Stimulated activated CD8-positive, alpha-beta memory T cell treated with anti-CD3 and anti-CD28 coated beads, Interleukin-4, amount 100 ng/mL, for 24 hours (primary cell): ENCODE measurements at regions not wholly inside any gene's neighbourhood (a gene's known extent, or its start where the extent isn't known, plus 50 kb on each side); places are given as distances from the start of the nearest gene placed in this dataset.

Experiments used
- DNase-seq: peaks from one replicate; pipeline ENCODE4 v3.0.0-alpha.2; 2020; ENCODE audit warnings: low read depth

- no peak for DNase-seq
Observed at GRCh38 chr6:120228297-120228696, 878.7 kb upstream of the MAN1A1 start.

DNA sequence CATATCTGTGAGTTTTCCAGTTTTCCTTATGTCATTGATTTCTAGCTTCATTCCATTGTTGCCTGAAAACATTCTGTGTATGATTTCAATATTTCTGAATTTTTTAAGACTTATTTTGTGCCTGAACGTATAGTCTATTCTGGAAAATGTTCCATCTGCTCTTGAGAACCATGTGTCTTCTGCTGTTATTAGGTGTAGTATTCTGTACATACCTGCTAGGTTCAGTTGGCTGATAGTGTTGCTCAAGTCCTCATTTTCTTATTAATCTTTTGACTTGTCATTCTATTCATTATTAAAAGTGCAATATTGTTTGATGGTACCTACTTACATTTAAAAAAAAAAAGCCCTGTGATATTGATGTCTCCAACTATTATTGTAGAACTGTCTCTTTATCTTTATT, 869.8 kb upstream of the MAN1A1 start:
- no peak for DNase-seq

DNA sequence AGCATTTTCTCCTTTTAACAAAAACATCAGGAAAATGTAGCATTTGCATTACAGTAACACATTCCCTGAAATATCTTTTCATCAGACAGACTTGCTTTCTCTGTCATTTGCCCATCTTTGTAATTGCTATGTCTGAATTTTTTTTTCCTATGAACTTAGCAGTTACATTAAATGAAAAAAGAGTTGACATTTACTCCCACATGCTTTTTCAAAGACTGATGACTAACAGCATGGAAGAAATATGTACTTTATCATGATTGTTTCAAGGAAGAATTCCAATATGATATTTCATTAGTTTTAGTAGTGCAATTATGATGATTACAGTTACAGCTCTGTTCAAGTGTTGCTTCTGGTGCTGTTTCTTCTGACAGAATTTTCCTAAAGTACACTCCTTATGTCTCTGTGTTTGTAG, 864.5 kb upstream of the MAN1A1 start:
- no peak for DNase-seq

DNA sequence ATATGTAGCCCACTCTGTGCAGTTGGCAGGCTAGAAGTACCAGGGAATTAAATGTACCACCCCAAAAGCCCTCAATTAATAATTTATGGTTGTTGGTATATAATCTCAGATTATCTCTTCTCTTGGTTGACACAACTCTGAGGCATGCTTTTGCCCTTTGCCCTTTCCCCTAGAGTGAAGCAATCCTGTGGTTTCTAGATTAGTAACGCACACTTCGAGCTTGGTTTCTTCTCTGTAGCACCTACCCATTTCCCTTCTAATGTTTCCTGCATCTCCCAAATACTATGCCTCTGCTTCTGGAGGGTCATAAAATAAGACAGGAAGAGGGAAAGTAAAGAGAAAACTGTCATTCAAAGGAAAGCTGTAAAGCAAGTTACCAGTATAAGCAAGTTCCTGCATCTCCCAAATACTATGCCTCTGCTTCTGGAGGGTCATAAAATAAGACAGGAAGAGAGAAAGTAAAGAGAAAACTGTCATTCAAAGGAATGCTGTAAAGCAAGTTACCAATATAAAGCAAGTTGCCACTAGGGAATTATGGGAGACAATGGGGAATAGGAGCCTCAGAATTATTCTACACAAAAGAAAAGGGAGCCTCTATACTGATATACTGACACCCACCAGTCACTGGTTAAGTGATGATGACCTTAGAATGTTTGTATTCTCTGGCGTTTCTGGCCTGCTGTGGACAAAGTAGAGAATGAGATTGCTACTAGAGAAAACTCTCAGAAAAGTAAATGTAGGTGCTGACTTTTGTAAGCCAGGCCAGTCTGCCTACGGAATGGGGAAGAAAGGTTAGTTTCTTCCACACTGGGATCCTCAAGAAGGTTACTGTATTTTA, 862.6 kb upstream of the MAN1A1 start:
- no peak for DNase-seq

GRCh38 chr6:120202878-120203277, 853.3 kb upstream of the MAN1A1 start:
- DNase-seq = no peak

GRCh38 chr6:120200853-120201252, 851.3 kb upstream of the MAN1A1 start:
- no peak for DNase-seq

DNA sequence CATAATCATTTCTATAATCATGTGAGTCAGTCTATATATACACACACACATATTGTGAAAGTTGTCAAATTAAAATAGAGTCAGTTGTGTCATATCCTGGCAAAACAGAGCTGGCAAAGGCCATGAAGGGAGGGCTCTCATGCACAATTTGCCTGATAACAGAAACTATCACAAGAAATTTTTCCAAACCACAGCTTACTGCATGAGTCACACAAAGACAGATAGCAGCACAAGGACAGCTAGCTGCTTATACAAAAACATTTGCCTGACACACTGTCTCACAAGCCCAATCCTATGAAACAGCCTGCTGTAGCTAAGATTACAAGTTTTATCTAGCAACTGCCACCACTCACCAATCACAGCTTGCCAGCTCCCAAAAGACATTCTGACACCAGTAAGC, 848.5 kb upstream of the MAN1A1 start:
- DNase-seq = no peak

GRCh38 chr6:120186080-120186479, 836.5 kb upstream of the MAN1A1 start:
- no peak for DNase-seq

GRCh38 chr6:120173250-120173649, 823.7 kb upstream of the MAN1A1 start:
- DNase-seq = no peak

DNA sequence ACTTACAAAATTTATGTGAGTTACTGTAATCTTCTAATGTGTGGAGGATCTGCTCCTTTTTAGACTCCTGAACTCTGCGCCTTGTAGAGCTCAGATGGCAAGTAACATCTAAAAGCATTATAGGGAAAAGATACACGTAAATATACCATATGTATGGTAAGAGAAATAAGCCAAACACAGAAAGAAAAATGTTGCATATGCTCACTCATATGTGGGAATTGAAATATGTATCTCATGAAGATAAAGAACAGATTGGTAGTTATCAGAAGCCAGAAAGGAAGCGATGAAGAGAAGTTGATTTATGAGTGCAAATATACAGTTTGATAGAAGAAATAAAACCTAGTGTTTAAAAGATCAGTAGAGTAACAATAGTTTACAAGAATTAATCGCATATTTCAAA, 815.0 kb upstream of the MAN1A1 start:
- DNase-seq = no peak

DNA sequence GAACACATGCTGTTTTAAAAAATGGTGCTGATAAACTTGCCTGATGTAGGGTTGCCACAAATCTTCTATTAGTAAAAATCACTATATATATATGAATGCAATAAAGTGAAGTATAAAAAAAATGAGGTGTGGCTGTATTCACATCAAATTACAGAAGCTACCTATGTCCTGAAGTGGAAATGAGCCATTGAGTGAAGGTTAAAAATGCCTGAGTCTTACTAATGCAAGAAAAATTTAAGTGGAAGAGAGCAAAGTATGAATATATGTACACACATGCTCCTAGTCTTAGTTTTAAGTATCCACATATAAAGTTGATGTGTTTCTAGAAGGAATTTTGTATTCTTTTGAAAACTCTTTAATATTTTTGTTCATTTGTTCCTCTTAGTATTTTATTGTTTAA, 808.3 kb upstream of the MAN1A1 start:
- DNase-seq = no peak

DNA sequence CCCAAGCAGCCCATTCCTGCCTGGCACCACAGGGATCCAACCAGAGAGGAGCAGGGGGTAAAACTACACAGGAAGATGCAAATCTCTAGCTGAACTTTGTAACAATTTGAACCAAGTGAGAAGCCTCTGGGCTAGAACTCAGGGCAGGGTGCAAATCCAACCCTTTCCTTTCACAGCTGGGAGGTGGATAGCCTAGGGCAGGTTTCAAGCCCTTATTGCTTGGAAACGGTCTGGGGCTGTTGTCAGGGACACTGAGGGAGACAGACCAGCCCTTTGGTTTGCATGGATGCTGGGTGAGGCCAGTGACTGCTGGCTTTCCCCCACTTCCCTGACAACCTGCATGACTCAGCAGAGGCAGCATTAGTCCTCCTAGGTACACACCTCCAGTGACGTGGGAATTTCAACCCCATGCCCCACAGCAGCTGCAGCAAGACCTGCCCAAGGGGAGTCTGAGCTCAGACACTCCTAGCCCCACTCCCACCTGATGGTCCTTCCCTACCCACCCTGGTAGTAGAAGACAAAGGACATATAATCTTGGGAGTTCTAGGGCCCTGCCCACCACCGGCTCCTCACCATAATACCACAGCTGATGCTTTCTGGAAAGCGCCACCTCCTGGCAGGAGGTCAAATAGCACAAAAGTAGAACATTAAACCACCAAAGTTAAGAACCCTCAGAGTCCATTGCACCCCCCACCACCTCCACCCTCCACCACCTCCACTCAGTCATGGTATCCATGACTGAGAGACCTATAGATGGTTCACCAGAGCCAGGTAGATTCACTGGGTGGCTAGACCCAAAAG, 797.7 kb upstream of the MAN1A1 start:
- DNase-seq = no peak

- DNase-seq = no peak
Observed at GRCh38 chr6:120141601-120142000, 792.0 kb upstream of the MAN1A1 start.

DNA sequence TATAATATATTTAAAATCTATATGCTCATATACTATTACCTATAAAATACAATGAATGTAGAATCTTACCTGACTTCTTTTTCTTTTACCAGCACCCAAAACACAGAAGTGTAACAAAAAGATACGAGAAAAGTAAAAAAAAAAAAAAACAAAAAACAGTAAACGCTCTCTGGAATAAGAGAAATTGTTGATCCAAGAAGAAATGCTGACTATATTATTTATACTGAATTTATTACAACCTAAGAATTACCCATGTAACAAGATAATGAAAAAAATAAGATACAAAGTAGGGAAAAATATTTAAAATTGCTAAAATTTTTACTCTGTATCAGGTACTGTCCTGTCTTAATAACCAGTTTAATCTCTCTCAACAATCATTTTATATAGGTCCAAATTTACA, 787.9 kb upstream of the MAN1A1 start:
- DNase-seq = no peak

- DNase-seq = no peak
Observed at GRCh38 chr6:120129228-120129627, 779.7 kb upstream of the MAN1A1 start.

DNA sequence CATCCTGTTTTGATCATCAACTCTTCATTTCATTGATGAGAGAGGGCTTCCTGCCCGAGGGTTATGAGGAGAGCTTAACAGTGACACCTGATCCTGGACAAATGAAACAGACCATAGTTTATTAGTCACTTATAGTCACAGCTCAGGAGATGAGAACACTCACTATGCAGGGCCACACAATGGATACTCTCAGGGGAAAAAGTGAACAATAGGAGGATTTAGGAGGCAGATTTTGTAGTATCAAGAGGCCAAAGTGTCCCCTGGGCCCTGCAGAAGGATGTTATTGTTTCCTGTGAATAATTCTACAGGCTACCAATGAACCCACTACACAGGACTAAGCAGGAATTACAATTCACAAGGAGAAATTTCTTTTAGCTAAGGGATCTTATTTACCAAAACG, 772.8 kb upstream of the MAN1A1 start:
- no peak for DNase-seq

- no peak for DNase-seq
Observed at GRCh38 chr6:120116343-120116742, 766.8 kb upstream of the MAN1A1 start.

- no peak for DNase-seq
Observed at GRCh38 chr6:120112980-120113379, 763.4 kb upstream of the MAN1A1 start.

DNA sequence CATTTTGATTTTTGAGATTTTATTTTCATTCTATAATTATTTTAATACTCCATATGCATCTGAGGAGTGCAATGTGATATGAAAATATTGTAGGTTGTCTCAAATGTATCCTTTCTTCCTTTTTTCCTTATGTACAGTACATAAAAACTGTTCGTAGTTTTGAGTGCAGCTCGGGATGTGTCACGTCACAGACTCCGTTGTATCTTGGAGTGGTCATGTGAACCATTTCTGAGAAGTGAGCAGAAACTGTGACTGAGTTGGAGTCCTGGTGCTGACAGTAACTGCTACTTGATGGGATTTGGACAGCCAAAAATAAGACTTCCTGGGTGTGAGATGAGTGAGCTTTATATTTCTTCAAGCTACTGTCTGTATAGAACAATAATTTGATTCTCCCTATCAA, 761.4 kb upstream of the MAN1A1 start:
- DNase-seq = no peak

DNA sequence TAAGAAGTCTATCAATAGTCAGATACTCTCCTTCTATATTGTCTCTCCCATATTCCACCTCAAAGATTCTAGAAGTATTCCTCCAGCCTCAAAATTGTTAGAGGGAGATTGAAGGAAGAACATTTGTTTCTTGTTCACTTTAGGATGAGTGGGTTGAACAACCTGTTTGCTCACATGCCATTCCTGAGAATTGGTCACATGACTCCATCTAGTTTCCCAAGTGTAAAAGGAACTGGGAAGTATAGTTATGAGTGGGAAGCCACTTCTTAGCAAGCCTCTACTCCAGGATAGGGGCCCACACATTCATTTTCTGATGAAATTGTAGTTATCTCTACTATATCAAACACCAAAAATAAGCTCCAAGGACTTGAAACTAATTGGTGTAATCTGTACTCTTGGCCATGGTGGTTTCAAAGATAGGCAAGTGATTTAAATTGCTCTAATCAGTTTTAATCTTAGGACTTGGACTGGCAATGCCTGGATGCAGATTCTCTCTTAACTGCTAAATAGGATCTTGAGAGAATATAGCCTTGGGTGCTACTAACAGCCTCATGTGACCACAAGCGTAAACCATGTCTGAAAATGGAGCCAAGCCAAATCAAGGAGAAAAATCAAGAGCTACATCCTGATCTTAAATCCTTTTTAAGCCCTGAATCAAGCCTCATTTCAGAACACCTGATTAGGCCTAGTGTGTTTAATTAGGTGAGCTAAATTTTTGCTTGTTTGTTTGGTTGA, 758.7 kb upstream of the MAN1A1 start:
- DNase-seq = no peak

DNA sequence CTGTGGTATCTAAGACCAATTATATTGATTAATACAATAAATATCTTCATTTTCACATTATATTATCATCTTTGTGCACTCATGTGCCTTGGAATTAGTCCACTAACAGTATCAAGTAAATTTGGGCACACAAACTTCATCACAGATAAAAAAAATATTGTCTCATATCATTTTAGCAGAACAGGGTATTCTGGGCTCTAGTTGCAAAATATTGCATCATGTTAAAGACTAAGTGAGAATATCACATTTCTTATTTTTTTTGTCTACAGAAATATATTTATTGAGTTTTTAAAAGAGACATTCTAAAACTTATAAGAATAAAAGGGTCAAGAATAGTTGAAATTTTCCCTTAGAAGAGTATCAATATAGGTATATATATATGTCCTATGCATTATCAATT, 754.1 kb upstream of the MAN1A1 start:
- DNase-seq = no peak

GRCh38 chr6:120096696-120097260, 747.2 kb upstream of the MAN1A1 start:
- DNase-seq = no peak
